SK-N-DZ (cell line): ENCODE measurements at regions not wholly inside any gene's neighbourhood (a gene's known extent, or its start where the extent isn't known, plus 50 kb on each side); places are given as distances from the start of the nearest gene placed in this dataset.

Source experiments
- DNase-seq: peaks from one replicate; pipeline ENCODE4 v3.0.0-alpha.2; 2015; ENCODE audit warnings: low spot score

DNA sequence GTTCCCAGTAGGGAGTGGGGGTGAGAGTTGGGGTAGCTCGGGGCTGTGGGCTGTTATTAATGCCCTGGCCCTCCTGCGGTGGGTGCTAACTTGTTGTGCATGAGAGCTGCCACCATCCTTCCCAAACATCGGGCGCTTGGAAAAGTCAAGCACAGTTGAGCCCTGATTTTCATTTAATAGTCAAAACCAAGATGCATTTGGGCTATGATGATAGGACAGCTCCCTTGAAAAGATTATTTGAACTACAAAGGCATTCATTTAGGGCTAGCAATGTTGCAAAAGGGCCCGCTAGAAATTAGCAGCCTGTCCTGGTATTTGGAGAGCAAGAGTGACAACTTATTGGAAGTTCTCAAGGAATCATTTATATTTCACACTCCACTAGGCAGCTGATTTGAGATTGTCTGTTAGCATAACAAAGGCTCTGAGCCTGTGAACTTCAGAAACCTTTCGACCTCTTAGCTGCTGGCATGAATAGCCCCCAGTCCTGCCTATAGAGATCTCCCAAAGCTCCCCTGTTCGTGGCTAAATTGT lies 128.2 kb upstream of the TMEM161B start:
- DNase-seq = no peak

DNA sequence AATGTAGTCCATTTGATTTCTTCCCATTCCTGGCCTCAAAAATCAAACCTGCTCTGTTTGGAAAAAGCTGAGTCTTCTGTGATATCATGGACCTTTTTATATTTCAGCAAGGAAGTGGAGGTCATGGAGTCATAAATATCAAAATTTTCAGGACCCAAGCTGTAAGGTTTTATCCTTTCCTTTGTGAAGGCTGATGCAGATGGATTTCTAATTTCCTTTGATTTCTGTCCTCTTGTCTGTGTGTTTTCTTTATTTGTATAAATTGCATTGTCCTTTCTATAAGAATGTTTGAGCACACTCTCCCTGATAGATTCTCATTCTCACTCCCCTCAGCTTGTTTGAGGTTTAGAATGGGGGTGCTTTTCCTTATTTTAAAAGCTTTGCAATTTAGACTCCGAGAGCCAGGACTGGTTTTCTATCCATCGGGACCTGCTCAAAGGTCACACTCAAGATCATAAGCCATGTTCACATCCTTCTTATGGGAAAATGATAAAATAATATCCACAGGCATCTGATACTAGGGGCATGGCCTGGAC lies 127.4 kb upstream of the TMEM161B start:
- no peak for DNase-seq

DNA sequence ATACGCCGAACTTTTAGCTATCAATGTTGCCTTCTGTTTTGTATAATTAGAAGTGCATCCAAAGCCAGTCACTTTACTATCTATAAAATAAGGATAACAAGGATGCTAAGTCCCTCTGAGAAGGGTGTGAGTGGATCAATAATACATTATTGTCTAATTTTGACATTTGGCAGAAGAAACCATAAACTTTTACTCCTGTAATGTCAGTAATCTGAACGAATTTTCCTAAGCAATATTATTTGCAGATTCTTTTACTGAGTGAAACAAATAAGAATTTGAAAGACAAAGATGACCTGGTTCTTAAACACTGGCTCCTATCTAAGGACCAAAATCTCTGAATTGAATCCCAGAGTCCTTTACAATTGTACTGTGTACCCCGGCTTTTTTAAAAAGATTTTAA lies 126.6 kb upstream of the TMEM161B start:
- DNase-seq = no peak

DNA sequence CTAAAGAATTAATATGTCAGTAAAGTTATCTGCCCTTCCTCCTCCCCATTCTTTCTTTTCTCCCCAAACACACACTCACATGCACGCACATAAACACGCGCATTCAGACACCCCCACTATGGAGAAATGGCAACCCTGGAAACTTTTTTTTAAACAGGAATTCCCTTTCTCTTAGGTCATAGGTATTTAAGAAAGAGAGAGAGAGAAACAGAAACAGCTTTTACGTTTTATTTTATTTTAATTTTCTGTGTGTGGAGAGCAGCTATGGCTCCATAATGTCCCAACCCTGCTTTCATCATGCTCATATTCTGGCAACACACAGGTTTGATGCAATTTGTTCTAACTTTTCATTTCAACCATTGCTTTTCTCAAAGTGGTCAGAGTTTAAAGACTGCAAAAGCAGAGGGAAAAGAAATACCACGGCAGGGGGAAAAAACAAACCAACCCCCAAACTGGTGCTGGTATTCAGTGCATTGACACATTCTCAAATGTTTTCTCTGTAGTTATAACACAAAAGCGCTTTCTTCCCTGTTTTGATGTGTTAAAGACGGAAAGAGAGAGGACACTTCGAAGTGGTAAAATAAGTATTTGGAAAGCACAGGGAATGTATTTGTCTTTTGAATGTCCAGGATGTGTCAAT lies 126.0 kb upstream of the TMEM161B start:
- no peak for DNase-seq

DNA sequence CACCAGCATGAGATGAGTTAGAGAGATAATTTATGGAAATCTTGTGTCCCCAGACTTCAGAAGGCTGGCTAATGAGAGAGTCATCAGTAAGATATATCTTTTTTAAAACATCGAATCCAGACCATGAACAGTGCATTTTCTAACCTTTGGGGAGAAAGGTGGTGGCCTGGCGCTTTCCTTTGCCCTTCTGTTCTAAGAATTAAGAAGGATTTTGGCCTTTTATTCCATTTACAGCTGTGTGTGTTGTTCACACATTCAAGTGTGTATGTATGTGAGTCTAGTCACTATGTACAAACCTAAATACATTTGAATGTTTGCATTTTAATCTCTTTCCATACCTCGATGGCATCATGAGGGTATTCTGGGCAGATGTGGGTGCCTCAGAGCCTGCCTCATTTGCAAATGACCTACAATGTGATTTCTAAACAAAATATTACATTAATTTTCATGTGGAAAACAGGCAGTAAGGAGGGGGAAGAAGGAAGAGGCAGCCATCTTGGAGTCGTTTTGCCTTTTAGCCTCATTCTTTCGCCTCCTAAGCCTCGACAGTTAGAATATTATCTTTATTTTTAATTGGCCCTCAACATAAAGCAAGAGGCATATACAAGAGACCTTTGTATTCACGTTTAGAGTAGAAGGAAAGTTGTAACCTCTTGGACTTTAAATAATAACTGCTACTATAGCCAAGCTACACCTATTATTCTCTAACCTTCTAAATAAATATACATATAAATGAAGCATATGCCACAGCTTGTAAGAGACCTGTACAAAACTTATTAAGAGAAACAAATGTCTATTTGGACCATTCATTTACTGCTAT lies 125.3 kb upstream of the TMEM161B start:
- no peak for DNase-seq

DNA sequence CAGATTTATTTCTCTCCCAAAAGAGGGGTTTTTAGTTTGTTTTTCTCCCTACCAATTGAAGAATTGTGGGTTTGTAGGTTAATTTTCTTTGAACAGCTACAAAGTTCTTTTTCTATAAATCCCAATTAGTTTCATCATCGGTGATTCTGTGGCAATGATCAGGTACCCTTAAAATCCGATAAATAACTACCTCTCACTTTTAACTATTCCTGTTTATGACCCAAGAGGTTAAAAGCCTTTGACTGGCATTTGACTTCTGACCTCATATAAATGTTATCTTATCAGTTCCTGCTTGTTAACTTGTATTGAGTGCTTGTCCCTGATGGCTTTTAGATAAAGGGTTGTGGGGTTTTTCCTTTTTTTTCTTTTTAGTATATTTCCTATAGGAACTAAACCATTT lies 124.4 kb upstream of the TMEM161B start:
- peak; percentile 6 for DNase-seq

DNA sequence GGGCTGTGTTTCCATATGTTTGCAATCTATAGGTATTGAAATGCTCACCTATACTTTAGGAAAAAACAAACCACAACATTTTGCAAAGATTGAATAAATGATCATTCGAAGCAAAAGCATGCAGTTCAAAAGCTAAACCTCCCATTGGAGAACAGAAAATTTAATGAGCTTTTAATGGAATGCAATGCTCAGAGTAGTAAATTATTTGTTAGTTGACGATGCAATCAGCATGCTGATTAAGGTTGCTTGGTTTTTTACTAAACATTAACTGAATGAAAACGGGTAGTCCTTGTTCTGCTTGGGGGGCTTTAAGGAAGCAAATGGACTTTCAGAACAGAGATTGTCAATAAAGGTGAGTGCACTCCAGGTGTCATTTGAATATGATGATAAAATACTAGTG lies 123.3 kb upstream of the TMEM161B start:
- no peak for DNase-seq

DNA sequence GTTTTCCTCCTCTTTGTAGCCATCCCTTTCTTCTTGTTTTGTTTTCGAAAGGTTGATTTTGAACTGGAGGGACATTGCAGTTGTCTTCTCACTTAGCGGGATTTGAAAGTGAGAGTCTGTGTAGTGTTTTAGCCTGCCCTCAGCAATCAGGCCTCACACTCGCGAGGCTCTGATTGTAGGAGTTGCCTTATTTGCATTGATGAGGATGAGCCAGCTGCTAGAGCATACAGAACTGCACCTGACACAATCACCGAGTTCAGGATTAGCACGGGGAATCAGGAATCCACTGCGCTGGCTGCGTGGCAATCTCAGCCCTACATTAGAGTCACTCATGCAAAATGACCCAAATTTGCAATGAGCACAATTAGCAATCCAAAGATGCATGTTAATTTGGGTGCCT lies 122.5 kb upstream of the TMEM161B start:
- DNase-seq = no peak

DNA sequence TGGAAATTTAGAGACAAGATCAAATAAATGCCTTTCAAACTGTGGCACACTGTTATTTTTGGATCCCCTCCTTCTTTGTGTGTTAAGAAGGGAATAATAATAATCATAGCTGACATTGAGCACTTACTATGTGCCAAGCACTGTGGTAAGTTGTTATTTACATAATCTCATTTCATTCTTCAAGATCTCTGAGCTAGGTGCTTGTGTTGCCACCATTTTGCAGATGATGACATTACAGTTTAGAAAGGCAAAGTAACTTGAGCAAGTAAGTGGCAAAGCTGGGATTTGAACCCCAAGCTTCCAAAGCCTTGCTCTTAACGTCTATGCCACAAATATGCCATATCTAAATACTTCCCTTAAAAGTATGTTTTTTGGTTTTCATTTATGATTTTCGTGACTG lies 121.8 kb upstream of the TMEM161B start:
- DNase-seq = no peak

DNA sequence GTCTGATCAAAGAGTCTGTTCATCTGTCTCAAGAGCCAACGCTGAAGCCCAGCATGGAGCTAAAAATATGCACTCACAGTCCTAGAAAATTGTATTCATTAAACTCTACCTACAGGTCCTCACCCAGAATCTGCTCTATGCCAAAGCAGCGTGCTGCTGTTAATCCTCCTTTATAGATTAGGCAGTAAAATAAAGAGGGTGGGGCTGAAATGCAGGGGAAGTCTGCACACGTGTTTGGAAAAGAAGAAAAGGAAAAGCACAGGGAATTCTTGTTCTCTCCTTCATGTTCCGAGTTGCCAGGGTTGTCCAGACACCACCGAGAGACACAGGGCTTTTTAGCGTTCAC lies 121.4 kb upstream of the TMEM161B start:
- no peak for DNase-seq

DNA sequence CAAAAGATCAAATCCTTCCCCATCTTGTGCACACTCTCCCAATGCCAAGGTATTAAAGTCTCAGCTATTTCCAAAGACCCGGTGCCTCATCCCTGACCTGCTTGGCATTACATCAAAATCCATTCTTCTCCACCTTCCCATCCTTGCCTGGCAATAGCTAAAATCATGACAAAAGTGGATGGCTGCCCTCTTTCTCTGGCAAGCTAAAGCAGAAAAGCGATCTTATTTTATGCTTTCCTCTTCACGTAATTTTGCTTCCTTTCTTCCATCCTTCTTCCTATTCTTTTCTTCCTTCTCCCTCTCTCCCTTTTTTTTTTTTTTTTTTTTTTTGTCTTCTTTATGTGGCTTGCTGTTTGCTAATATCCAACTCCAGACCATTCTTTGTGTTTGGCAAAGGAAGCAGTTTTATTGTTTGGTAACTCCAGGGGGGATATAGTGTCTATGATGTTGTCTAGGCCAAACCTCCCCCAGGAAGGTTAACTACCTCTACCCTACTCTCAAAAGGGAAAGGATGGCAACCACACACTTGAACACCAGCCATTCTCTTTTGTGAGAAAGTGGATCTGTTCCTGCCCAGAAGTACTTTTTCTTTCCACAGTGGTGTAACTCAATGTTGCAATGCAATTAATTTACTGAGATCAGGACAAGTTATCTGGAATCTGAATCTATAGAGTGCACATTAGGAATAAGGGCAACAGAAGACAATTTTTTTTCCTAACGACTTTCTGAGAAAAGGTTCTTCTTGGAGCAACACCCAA lies 120.9 kb upstream of the TMEM161B start:
- DNase-seq = no peak

DNA sequence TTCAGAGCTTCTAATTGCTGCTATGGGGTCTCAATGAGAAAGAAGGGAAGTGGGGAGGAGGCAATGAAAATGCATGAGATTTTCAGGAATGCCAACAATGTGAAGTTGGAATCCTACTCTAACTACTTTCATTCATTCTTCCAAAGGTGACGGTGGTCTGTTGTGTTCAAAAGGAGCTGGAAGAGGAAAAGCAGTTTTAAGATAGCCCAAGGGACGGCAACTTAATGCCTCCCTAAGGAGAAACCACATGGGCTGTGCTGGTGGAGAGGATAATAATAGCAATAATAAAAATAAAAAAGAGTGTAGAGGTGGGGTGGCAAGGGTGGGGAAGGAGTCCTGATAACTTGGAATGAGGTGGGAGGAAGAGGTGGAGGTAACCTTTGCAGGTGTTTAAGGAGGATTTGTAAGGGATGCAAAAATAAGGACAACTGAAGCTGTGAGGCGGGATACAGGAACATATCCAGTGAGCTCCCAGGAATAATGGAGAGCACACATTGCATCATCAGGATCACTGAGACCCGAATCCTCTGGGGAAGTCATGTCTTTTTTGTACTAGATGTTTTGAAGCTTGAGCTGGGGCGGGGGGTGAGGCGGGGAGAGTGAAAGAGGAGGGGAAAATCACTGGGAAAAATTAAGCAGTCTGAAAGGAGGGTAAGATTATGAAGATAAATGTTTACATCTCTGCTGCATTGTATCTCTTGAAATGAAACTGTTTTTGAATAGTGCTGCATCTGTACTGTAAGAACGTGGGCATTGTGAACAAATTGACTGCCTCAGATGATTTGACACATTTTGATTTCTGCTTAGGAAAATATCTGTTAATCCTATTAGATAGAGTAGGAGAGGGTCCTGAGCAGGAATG lies 120.1 kb upstream of the TMEM161B start:
- DNase-seq = no peak

DNA sequence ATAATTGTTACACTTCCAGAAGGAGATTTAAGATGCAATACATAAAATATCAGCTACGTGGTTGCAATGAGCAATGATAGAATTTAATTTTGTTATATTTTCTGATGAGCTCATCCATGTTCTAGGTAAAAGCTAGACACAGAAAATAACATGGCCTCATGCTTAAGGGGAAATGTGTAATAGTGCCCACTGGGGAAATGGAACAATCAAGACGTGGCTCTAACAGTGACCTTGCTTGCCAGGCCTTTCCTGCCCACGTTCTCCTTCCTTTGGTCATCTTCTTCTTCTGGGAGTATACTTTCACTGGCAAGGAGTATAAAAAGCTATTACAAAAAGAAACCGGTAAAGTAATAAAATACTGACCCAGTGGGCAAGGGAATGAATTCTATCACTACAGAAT lies 116.2 kb upstream of the TMEM161B start:
- no peak for DNase-seq

DNA sequence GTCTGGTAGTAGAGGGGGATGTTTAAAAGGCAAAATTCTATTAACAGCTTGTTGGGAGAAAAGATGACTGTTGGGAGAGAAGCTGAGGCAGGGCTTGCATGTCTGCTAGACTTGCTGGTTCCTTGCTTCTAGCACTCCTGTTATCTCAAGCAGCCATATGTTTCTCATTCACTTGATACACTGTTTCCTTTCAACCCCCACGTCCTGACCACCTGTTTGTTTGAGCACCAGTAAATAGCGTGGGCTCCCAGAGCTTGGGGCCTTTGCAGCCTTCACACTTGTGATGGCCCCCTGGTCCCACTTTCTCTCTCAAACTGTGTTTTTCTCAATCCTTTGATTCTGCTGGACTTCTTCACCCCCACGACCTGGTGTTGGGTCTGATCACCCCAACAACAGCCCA lies 111.7 kb upstream of the TMEM161B start:
- no peak for DNase-seq

DNA sequence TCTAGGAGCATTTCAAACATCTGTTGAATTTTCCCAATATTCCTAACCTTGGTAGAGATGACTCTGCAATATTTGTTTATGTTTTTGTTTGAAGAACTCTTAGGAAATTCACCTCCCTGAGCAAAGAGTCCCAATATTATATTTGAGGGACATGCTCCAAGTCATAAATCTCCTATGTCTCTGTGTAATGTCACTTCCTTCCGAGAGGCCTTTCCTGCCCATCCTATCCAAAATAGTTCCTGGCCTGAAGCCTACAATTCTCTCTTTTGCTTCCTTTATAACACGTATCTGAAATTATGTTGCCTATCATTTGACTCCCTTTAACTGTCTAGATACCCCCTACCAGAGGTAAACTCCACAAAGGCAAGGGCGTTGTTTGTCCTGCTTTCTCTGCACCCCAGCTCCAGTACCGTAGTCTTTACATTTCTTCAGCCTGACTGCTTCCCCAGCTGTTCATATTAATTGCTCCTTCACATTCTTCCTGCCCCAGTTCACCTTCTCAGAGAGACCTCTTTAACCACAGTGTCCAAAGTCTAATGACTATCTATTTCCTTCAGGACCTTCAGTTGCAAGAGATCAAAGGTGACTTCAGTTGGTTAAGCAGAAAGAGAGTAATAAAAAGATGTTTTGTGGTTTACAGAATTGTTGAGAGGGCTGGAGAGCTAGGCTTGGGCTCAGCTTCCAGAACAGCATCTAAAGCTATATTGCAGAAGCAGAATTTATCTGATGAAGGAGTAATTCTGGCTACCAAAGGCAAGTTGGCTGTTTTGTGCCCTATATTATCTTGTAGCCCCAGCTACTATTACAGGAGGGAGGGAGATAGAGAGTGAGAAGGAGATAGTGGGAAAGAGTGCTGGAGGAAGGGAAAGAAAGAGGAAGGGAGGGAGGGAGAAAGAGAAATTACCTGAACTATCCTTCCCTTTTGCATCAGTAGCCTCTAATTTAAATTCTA lies 109.3 kb upstream of the TMEM161B start:
- no peak for DNase-seq

DNA sequence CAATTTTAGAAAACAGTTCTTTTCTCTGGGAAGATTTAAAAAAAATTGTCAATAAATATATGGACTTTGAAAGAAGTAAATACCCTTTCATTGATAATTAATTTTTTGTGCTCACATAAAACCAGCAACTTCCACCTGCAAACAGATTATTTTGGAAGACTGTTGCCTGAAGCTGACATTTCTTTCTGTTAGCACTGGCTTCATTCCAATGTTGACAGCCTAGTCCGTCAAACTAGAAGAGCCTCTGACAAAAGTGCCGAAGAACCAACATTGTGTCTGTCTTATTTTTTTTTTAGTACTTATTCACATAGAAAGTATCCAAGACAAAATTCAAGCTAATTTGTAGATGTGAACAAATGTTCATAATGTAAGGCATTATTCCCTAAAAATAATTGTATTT lies 108.6 kb upstream of the TMEM161B start:
- DNase-seq = no peak

DNA sequence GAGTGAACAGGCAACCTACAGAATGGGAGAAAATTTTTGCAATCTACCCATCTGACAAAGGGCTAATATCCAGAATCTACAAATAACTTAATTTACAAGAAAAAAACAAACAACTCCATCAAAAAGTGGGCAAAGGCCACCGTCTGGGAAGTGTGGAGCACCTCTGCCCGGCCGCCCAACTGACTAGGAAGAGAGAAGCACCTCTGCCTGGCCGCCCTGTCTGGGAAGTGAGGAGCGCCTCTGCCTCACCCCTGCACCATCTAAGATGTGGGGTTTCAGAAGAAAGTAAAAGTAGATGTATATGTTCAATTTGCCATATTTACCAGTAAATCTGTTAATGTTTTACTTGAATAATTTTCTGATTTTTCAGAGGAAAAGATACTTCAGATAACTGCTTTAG lies 108.1 kb upstream of the TMEM161B start:
- no peak for DNase-seq

DNA sequence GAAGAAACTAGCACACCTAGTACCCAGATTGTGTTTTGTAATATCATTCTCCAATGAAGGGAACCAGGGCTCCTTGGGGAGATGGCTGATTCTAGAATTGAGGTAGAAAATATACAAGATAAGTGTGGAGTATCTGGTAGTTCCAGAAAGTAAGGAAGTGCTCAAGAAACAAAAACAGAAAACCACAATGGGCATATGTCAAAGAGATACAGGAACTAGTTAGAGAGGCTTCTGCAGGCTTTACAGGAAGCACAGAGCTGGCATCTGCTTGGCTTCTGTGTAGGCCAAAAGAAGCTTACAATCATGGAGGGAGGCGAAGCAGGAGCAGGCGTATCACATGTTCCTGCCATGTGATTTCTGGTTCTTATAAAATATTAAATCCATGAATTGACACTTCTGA lies 105.7 kb upstream of the TMEM161B start:
- DNase-seq = no peak

DNA sequence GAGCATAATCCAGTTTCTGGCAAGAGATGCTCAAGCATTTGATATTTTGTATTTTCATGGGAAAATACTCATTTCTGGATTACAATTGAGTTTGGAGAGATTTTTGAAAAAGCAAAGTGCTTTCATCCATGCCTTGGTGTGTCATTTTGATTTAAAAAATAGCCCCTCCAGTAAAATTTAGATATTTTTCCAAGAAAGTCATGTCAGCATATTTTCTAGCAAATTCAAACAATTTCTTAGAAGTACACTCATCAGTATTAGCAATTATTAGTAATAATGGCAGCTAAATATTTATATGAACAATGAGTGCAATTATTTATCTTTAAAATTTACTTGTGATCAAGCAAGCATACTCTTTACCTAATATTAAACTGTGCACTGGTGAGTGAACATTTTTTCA lies 102.2 kb upstream of the TMEM161B start:
- DNase-seq = no peak

DNA sequence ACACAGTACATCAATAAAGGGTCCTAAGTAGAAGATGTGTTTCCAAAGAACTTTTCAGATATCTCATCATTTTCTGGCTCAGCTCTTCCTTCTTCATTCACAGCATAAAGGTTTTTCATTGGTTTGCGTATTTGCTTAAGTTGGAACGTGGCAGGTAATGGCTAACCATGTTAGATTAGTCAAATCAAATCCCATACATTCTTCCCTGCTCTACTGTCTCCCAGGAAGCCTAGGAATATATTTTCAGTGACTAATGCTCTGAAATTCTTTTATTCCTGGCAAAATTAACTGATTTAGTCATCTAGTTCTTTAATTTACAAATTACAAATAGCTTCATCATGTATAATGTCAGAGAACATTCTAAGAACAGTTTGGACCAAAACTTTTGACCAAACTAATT lies 99.6 kb upstream of the TMEM161B start:
- no peak for DNase-seq
